IPS DF 19.7 (cell line): ENCODE measurements at regions not wholly inside any gene's neighbourhood (a gene's known extent, or its start where the extent isn't known, plus 50 kb on each side); places are given as distances from the start of the nearest gene placed in this dataset.
A peak's percentile ranks its signal among the peaks of the same experiment; 100 is the strongest.

Experiments
- DNase-seq: peaks from one replicate; pipeline ENCODE4 v3.0.0-alpha.2; 2013; ENCODE audit warnings: low read depth, low spot score

- no peak for DNase-seq
Observed at GRCh38 chr2:35946478-35946877, 409.1 kb upstream of the CRIM1 start.

- DNase-seq, result no peak
Observed at GRCh38 chr2:35938838-35939237, 416.7 kb upstream of the CRIM1 start.

- DNase-seq, result no peak
Observed at GRCh38 chr2:35933031-35933430, 422.5 kb upstream of the CRIM1 start.

- DNase-seq, result no peak
Observed at GRCh38 chr2:35932276-35932963, 423.2 kb upstream of the CRIM1 start.

GRCh38 chr2:35931626-35932025, 424.0 kb upstream of the CRIM1 start:
- no peak for DNase-seq

- DNase-seq, result no peak
Observed at GRCh38 chr2:35931115-35931514, 424.5 kb upstream of the CRIM1 start.

GRCh38 chr2:35929551-35929950, 426.0 kb upstream of the CRIM1 start:
- DNase-seq, result no peak

GRCh38 chr2:35920061-35920460, 435.5 kb upstream of the CRIM1 start:
- DNase-seq, result no peak

GRCh38 chr2:35915261-35915660, 440.3 kb upstream of the CRIM1 start:
- DNase-seq, result no peak

GRCh38 chr2:35891936-35892335, 463.6 kb upstream of the CRIM1 start:
- no peak for DNase-seq

GRCh38 chr2:35891528-35891927, 464.1 kb upstream of the CRIM1 start:
- no peak for DNase-seq

GRCh38 chr2:35887146-35887545, 468.4 kb upstream of the CRIM1 start:
- DNase-seq, result no peak

GRCh38 chr2:35873921-35874320, 481.7 kb upstream of the CRIM1 start:
- no peak for DNase-seq

GRCh38 chr2:35871672-35872071, 483.9 kb upstream of the CRIM1 start:
- DNase-seq, result no peak

GRCh38 chr2:35870713-35871112, 484.9 kb upstream of the CRIM1 start:
- no peak for DNase-seq

GRCh38 chr2:35864141-35864540, 491.4 kb upstream of the CRIM1 start:
- no peak for DNase-seq

- no peak for DNase-seq
Observed at GRCh38 chr2:35858216-35858615, 497.4 kb upstream of the CRIM1 start.

GRCh38 chr2:35857498-35857897, 498.1 kb upstream of the CRIM1 start:
- no peak for DNase-seq

GRCh38 chr2:35831385-35831784, 524.2 kb upstream of the CRIM1 start:
- no peak for DNase-seq

GRCh38 chr2:35830833-35831232, 524.7 kb upstream of the CRIM1 start:
- DNase-seq, result no peak

GRCh38 chr2:35827086-35827485, 528.5 kb upstream of the CRIM1 start:
- no peak for DNase-seq

- DNase-seq, result peak; percentile 63
Observed at GRCh38 chr2:35822716-35823115, 532.9 kb upstream of the CRIM1 start.

GRCh38 chr2:35821675-35822074, 533.9 kb upstream of the CRIM1 start:
- peak; percentile 56 for DNase-seq

- no peak for DNase-seq
Observed at GRCh38 chr2:35820391-35820790, 535.2 kb upstream of the CRIM1 start.
